Stimulated activated CD8-positive, alpha-beta memory T cell treated with anti-CD3 and anti-CD28 coated beads, Interleukin-7, amount 100 ng/mL, for 4 hours (primary cell): ENCODE measurements at regions not wholly inside any gene's neighbourhood (a gene's known extent, or its start where the extent isn't known, plus 50 kb on each side); places are given as distances from the start of the nearest gene placed in this dataset.
"Not testable (repeated sequence)": the region's sequence is repeated elsewhere in the genome, so short reads cannot be mapped to it uniquely, and the experiment has no call there.

Source experiments
- DNase-seq, 2 donors: peaks; one replicate each; pipeline ENCODE4 v3.0.0-alpha.2; 2020; ENCODE audit warnings: low read depth in 2 of 2

DNA sequence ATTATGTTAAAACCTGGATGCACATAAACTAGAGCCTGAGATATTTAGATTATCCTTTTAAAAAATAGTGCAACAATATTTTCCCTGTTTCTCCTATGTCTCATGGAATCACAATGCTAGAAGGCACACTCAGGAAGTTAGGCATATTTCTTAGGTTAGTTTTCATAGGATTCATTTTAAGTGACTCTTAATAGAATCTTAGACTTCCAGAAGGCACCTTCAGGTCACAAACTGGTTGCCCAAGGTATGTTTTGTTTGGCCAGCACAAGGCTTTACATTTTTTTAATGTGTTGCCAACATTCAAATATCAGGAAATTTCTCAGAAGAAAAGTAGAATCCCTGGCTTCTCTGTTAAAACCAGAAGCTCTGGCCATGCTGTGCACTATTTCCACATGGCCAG, 129.3 kb downstream of the LNPK start:
- DNase-seq = no peak

DNA sequence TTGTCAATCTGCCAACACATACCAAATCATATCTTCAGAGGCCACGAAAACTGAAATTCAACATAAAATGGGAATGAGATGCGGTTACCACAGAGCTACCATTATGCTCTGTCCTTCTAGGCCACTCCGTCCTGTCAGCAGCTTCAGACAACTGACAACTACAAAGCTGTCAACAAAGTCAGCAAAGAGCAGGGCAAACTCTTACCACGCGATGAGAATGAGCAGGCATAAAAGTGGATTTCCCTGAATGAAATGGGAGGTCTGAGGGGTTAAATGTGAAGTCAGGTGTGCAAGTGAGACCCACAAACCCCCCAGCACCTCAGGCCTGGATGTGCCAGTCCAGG, 130.1 kb downstream of the LNPK start:
- no peak for DNase-seq

DNA sequence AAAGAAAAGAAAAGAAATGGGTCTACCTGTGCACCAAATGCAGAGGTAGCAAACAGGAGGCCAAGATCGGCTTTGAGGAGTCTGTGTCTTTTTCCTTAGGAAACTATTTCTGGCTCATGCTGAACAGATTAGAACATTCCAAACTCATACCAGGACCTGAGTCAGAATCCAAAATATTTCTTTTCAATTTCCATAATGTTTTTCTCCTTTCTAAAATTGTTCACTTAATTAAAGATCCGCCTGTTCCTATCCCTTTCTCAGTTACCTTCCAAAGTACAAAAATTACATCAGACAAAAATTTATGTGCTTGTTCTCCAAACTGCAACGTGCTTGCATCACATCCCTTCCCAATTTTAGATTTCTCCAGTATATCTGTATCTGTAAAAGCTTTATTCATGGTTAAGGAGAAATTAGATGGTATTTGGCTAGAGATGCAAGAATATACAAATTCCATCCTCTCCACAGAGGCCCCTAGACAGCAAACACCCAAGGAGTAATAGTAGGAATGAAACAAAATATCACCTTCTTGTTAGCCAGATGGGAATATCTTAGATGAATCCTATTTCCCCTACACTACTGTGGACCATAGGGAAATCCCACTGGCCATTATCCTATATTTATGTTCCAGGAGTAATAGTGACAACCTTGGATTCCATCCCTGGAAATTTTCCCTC, 130.6 kb downstream of the LNPK start:
- DNase-seq = no peak

DNA sequence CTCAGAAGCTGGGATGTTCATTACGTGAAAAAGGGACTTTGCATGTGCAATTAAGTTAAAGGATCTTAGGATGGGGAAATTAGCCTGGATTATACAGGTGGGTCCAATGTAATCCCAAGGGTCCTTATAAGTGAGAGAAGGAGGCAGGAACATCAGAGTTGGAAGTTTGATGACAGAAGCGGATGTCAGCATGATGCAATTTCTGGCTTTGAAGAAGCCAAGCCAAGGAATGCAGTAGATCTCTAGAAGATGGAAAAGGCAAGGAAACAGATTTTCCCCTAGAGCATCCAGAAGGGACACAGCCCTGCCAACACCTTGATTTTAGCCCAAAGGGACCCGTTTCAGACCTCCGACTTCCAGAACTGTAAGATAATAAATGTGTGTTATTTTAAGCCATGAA, 136.4 kb downstream of the LNPK start:
- DNase-seq = no peak

DNA sequence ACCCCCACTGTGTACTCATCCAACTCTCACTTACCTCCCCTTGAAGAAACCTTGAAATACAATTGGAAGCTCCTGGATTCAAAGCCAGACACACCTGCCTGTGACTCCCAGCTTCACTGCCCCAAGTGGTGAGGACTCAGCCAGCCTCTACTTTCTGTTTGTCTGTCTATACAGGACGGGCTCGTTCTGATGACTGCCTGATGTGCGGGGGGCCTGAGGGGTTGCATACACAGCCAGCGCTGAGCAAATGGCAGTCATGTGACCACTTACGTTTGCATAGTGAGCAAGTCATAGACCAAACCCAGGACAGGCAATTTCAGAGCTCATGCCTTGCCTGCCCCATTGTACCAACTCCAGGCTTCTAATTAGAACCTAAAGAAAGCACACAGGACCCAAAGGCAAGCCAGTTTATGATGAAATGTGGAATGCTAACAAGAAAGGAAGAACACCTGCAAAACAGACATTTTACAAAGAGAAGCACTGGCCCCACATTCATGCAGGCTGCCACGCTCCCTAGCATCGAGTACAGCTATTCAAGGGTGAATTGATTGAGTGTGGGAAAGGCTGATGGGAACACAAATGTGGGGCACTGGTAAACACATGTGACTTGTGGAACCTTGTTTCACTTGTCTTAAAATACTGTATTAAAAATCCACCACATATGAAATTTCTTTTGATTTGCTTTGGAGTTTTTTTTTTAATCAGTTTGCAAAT, 137.8 kb downstream of the LNPK start:
- no peak for DNase-seq

DNA sequence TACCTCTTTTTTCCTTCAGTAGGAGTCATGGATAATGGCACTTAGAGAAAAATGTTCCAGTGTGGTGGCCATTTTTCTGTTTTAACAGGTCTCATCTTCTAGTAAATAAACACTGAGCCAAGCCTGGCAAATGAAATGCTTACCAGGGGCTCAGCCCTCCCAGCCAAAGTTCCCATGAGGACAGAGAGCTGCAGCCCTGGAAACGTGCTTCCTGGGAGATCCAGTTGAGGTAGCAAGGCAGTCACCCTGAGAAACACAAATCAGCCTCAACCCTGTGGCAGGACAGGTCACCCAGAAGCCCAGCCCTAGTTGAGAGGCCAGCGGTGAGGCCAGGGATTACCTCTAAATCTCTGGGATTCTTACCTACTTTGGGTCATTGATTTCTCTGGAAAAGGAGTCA, 140.1 kb downstream of the LNPK start:
- DNase-seq = no peak

DNA sequence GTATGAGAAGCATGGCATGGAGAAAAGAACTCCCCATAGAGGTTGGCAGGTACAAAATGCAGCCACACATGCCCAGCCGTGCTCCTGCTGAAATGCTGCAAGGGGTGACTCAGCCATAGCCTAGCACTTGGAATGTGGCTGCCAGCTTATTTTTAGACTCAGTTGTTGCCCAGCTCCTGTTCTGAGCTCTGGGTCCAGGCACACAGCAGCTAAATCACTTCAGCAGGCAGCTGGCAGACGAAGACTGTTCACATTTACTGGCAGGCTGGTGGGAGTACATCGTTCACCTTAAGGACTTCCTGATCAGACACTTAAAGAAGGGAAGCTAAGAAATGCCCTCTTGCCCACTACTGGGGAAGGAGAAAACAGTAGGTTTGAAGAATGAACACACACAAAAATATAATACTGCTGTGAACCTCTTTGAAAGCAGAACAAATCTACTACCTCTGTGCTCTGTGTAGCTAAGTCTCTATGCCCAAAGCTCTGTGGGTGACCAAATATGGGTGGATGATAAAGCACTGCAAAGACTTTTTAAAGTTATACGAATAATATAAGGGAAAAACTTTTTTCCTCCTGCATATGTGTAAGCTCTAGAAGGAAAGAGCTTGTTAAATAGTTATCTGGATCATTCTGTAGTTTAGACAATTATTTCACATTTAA, 146.1 kb downstream of the LNPK start:
- no peak for DNase-seq

DNA sequence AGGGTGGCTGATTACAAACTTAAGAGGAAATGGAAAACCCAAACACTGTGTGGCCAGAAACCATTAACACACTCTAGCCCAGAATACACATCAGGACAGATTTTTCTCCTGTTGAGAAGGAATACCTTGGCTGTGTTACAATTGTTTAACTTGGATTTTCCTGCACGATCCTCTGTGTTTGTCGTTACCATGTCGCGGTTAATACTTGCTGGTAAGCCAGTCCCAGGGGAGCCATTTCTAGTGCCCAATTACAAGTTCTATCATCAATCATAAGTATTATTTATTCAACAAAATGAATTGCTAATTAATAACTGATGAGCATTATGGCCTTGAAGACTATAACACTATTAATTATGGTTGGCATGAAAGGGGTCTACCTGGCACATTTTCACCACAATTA, 146.8 kb downstream of the LNPK start:
- DNase-seq = no peak

DNA sequence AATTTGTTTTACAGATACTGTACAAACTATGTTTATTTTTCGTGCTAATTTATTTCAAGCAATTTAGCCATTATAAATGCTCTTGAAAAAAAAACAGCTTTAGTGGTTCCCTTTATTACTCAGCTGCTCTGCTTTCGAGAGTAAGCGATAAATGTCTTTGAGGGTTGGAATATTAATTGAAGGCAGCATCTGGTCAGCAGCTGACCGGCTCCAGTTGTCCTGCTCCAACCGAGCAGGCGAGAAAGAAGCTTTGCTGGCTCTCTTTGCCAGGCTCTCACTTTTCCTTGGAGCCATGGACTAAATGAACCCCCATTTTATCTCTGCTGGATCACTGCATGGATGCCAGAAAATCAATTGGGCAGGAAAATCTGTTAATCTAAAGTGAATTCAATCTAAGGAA, 147.4 kb downstream of the LNPK start:
- no peak for DNase-seq

DNA sequence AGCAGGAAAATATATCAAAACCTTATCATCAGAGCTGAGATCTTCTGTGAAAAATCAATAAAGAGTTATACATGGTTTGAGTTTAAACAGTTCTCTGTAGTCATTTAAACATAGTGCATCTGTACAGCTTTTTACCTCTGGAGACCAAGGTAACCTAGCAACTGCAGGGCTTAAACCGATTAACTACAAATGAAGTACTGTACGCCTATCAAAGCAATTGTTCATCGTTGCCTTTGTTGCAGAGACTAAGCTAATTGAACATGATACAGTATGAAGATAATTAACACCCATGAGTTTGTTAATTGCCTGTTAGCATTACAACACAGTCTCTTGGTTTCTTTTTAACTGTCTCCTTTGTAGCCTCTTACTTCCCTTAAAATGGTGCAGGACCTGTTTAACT, 147.9 kb downstream of the LNPK start:
- DNase-seq = no peak

DNA sequence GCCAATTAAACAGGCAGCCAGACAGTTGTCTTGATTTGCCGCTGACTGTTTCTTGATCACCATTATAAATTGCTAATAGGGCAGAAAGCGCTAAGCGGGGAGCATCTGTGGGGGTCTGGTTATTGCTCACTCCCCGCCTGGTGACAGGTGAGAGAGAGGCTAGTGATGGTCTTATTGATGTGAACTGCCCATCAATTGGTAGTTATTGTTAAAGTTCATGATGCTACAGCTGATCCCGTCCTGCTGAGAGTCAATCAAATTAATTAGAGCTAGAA, 148.5 kb downstream of the LNPK start:
- no peak for DNase-seq

DNA sequence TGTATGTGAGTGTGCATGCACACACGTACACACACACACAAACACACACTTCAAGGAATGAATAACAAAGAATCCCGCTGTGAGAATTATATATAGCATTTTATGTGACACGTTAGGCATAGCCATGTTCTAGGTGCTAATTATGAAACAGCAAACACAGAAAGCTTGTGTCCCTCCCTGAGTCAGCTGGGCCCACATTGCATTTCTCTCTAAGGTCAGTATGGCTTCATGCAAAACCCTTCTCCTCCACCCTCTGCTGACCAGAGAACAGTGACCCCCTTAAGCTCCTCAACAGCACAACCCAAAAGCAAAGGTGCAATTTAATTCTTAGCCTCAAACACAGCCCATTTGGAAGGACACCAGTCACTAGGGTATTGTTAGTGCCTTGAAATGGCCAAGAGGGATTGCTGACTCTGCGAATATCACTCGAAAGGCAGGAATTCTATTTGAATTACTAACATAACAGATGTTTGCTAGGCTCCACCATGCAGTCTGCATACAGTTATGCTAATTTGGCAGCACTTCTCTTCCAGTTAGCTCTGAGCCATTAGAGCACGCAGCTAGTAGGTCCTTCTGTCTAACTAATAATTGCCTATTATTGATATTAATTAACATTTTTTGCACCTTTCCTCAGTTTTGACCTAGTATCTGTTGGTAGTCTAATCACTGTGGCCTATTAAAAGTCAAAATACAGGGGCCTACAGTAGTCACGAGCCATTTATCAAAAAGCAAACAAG, 149.0 kb downstream of the LNPK start:
- no peak for DNase-seq

DNA sequence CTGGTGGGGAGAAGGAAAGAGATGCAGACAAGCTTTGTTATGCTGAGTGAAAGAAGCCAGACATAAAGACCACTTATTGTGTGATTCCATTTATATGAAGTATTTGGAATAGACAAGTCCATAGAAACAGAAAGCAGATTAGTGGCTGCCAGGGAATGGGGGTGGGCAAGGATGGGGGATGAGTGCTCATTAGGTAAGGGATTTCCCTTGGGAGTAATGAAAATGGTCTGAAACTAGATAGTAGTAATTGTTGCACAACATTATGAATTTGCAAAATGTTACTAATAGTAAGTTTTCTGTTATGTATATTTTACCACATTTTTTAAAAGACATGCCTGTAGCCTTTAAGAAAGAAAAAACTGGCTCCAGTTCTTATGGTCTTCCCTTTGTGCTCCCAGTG, 154.9 kb downstream of the LNPK start:
- DNase-seq = no peak

DNA sequence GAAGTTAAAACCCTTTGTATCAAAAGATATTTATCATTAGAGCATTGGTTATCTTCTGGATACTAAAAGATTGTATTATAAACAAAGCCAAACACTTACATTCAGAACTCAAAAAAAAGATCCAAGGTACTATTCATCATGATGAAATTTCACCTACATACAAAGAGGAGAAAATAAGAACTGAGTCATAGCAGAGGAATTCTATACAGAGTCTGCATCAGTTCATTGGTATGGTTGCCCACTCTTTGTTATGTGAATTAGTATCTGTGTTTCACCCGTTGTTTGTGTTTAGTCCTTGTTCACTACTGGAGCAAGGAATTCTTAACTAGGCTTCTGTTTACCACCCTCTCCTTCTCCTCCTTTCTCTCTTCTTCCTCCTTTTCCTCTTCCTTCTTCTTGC, 157.9 kb downstream of the LNPK start:
- no peak for DNase-seq

DNA sequence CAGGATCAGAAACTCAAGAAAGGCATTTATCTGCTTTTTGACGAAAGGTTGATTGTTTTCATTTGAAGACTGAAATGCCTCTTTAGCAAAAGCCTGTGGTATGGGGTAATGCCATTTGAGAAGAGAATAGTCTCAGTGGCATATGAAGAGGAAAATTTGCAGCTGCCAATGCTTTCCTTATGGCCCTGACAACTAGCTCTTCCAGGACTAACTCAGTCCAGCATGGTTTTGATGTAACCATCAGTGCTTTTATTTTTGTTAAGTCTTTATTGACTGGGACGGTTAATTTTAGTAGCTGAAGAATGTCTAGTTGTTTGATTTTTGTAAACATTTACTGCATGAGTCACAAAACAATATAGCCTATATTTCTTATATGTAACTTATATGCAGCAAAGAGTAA, 158.4 kb downstream of the LNPK start:
- no peak for DNase-seq

DNA sequence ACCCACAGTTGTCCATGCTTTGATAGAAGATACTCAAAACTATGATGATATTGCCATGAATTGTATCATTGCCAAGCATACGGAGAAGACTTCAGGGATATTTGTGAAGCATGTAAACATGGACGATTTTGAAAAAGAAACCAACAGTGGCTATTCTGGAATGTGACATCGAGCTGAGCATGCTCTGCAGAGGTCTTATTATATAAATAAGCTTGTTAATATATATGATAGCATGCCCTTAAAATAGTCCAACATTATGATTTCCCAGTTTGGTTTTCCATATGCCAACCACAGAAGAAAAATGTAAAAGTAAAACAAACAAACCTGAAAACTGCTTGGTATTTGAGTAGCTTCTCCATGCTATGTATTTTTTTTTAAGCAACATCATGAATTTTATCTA, 159.1 kb downstream of the LNPK start:
- no peak for DNase-seq

DNA sequence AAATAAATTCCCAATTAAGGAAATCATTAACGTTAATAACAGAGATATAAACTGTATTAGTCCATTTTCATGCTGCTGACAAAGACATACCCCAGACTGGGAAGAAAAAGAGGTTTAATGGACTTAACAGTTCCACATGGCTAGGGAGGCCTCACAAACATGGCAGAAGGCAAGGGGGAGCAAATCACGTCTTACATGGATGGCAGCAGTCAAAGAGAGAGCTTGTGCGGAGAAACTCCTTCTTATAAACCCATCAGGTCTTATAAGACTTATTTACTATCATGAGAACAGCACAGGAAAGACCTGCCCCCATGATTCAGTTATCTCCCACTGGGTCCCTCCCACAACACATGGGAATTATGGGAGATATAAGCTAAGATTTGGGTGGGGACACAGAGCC, 161.3 kb downstream of the LNPK start:
- not testable (repeated sequence) for DNase-seq

DNA sequence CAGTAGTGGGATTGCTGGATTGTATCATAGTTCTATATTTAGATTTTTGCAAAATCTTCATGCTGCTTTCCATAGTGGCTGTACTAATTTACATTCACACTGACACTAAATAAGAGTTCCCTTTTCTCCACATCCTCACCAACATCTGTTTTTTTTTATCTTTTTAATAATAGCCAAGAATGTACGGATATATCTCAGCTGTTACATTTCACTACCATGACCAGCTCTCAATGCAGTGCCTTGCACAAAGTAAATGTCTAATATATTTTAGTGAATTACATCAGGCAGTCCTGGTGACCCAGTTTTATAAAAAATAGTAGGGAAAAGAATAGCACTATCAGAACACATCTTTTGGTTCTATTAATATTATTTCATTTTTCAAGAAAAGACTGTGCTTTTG, 161.8 kb downstream of the LNPK start:
- DNase-seq = no peak

DNA sequence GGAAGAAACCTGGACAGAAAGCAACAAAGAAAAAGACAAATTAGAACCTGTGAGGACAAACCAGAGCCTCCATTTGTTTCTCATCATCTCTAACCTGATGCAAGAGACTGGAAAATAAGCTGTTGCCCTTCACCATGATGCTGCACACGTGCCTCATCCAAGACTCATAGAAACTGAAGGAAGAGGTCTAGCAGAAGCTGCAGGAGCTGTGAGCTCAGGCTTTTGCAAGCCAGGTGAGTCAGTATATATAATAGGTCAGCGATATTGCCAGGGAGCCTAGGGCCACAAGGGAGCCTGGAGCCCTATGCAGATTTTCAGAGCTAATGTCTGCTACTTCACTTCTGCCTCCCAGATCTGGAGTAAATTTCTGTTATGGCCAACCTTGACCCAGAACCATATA, 163.1 kb downstream of the LNPK start:
- DNase-seq = no peak

DNA sequence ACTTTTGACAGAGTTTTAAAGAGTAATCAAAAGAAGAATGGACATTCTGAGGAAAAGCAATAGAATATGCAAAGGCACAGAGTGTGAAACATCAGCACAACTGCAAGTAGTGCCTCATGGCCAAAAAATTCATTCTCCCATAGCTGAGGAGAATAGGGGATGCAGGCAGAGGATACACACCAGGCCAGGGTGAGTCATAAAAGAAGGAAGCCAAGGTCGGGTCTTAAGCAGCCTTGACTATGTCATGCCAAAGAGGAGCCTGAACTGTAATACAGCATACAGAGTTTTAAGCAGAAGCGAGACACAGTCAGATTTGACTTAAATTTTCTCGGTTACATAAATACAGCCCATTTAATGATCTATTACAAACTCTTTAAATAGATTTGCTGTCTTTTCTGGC, 165.0 kb downstream of the LNPK start:
- no peak for DNase-seq

DNA sequence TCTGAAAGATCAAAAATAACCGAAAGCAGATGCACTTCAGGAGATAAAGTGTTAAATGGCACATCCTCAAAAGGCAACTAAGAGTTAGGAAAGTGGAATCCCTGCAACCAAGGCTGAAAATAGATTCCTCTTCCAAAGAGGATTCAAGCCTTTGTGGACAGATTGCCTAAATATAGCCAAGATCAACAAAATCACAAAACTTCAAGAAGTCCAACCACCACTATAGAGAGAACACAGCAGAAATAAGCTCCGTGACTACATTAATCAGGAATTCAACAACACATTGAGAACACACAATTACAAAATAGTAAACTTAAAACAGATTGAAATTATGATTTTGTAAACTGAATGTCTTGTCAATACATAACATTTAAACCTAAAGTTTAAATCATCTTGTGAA, 165.7 kb downstream of the LNPK start:
- DNase-seq = no peak

DNA sequence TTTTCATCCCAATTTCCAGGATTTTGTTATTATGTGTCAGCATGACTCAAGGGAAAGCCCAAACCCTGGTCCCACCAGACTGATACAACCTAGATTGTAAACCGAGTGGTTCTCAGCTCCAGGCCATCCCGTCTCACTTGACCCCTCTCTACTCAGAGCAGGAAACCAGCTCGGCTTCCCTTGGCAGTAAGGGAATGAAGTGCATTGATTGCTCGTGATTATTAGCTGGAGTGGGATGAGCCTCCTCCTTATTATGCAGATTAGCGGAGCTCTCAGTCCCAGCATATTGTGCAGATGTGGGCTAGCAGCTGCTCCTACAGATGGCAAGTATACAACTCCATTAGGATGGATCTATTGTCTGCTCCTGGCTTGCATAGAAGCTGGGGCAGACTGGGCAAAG, 167.6 kb downstream of the LNPK start:
- DNase-seq = no peak

DNA sequence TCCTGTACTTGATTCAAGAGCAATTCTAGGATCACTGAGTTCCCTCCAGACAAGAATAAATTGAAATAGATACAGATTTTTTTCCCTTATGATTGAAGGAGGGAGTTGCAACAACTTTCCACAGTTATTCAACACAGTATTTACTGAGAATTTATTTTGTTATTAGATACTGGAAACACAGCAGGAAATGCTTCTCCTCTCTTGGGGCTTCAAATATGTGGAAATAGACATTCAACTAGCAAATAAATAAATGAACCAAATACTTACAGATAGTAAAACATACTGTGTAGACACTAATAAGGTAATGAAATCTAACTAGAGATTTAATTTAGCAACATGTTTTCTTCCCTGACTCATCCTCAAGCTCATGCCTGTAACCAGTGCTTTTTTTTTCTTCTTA, 169.2 kb downstream of the LNPK start:
- no peak for DNase-seq
